Upper lobe of right lung (tissue), 1 donor: ENCODE measurements at regions not wholly inside any gene's neighbourhood (a gene's known extent, or its start where the extent isn't known, plus 50 kb on each side); places are given as distances from the start of the nearest gene placed in this dataset.
"Not testable (repeated sequence)": the region's sequence is repeated elsewhere in the genome, so short reads cannot be mapped to it uniquely, and the experiment has no call there.

Experiments used
- ATAC-seq: fragments of 200-7000 bp; cut with Tn5 transposase; one replicate; pipeline ENCODE4 v1.9.1; 2020; ENCODE audit warnings: mild to moderate bottlenecking, moderate library complexity
- DNase-seq: peaks from one replicate; pipeline ENCODE4 v3.0.0-alpha.2; 2020
- H3K27ac ChIP-seq: fragments of 200-600 bp; one replicate; pipeline ENCODE4 v1.8.0; 2022
- H3K27me3 ChIP-seq: fragments of 200-600 bp; one replicate; pipeline ENCODE4 v1.8.0; 2022; ENCODE audit warnings: mild to moderate bottlenecking
- H3K36me3 ChIP-seq: fragments of 200-600 bp; one replicate; pipeline ENCODE4 v1.8.0; 2022
- H3K4me1 ChIP-seq: fragments of 200-600 bp; one replicate; pipeline ENCODE4 v1.8.0; 2022
- H3K4me3 ChIP-seq: fragments of 200-600 bp; one replicate; pipeline ENCODE4 v1.8.0; 2022; ENCODE audit warnings: mild to moderate bottlenecking
- H3K9me3 ChIP-seq: fragments of 200-600 bp; one replicate; pipeline ENCODE4 v1.8.0; 2022
- CTCF ChIP-seq: fragments of 200-600 bp; IDR thresholded peaks from one replicate; pipeline ENCODE4 v1.8.0; 2022; ENCODE audit warnings: antibody characterized with exemption
- intact Hi-C: fragments of 100-400 bp; cut with DNase I; formaldehyde crosslinking; loops from one replicate; pipeline ENCODE4 v1.11.0; 2022
- donor health status: DM: no; HTN: yes; CAD: no; lungs with severe emphysema.

- H3K36me3 ChIP-seq, DNase-seq, intact Hi-C loops, H3K4me3 ChIP-seq, ATAC-seq, H3K27ac ChIP-seq, H3K27me3 ChIP-seq, H3K9me3 ChIP-seq, H3K4me1 ChIP-seq: not testable (repeated sequence)
Measured at GRCh38 chr9:42371417-42371816, 188.0 kb downstream of the SPATA31A6 start.

- DNase-seq, H3K9me3 ChIP-seq: not testable (repeated sequence)
- peak; percentile 27 for ATAC-seq
Measured at GRCh38 chr9:42377530-42378417, 194.3 kb downstream of the SPATA31A6 start.

GRCh38 chr9:42378418-42378815 is 195.0 kb downstream of the SPATA31A6 start:
- Histone ChIP-seq H3K9me3 (no peaks in the 10 kb centered on the region), H3K4me3 (no peak overlapping the region)
- TF ChIP-seq CTCF: no peak

More at GRCh38 chr9:42377530-42378417, 194.3 kb downstream of the SPATA31A6 start:
- H3K27ac ChIP-seq, H3K4me3 ChIP-seq, H3K4me1 ChIP-seq, intact Hi-C loops, H3K36me3 ChIP-seq, H3K27me3 ChIP-seq: not testable (repeated sequence)

GRCh38 chr9:42379602-42380001 is 196.1 kb downstream of the SPATA31A6 start:
- intact Hi-C loops, DNase-seq: not testable (repeated sequence)

More at GRCh38 chr9:42378418-42378815, 195.0 kb downstream of the SPATA31A6 start:
- ATAC-seq: no peak
- no peaks in the 10 kb centered on the region for H3K4me1 ChIP-seq
- intact Hi-C loops: no loop called here
- H3K36me3 ChIP-seq: no peaks in the 10 kb centered on the region
- H3K27me3 ChIP-seq: no peaks in the 10 kb centered on the region
- no peak for DNase-seq
- no peak overlapping the region for H3K27ac ChIP-seq

GRCh38 chr9:42384585-42384984 is 201.1 kb downstream of the SPATA31A6 start:
- DNase-seq, ATAC-seq, H3K4me1 ChIP-seq, H3K36me3 ChIP-seq, H3K4me3 ChIP-seq, H3K27ac ChIP-seq, H3K27me3 ChIP-seq, H3K9me3 ChIP-seq, intact Hi-C loops: not testable (repeated sequence)

More at GRCh38 chr9:42379602-42380001, 196.1 kb downstream of the SPATA31A6 start:
- not testable (repeated sequence) for H3K9me3 ChIP-seq, H3K4me3 ChIP-seq, H3K27me3 ChIP-seq, ATAC-seq, H3K36me3 ChIP-seq, H3K27ac ChIP-seq, H3K4me1 ChIP-seq

- H3K9me3 ChIP-seq, H3K36me3 ChIP-seq, ATAC-seq, H3K27ac ChIP-seq, H3K4me1 ChIP-seq, H3K27me3 ChIP-seq, H3K4me3 ChIP-seq, intact Hi-C loops, DNase-seq: not testable (repeated sequence)
Measured at GRCh38 chr9:42385574-42386120, 202.2 kb downstream of the SPATA31A6 start.

- TF ChIP-seq CTCF: no peak
- H3K9me3 ChIP-seq: no peaks in the 10 kb centered on the region
- no peaks in the 10 kb centered on the region for H3K36me3 ChIP-seq
- H3K4me1 ChIP-seq: no peaks in the 10 kb centered on the region
- H3K4me3 ChIP-seq: no peak overlapping the region
- no peak for ATAC-seq
- no peaks in the 10 kb centered on the region for H3K27me3 ChIP-seq
- DNase-seq: no peak
- no peak overlapping the region for H3K27ac ChIP-seq
- intact Hi-C loops: no loop called here
Measured at GRCh38 chr9:42386477-42386876, 203.0 kb downstream of the SPATA31A6 start.

GRCh38 chr9:42388146-42388690 is 204.8 kb downstream of the SPATA31A6 start:
- Histone ChIP-seq H3K9me3 (no peaks in the 10 kb centered on the region), H3K4me1 (no peaks in the 10 kb centered on the region), H3K27me3 (no peaks in the 10 kb centered on the region), H3K4me3 (no peak overlapping the region), H3K36me3 (no peaks in the 10 kb centered on the region), H3K27ac (no peak overlapping the region)
- ATAC-seq: peak; percentile 35
- TF ChIP-seq CTCF: no peak
- no peak for DNase-seq
- intact Hi-C loops: no loop called here
